ENCODE measurements at regions not wholly inside any gene's neighbourhood (a gene's known extent, or its start where the extent isn't known, plus 50 kb on each side); places are given as distances from the start of the nearest gene placed in this dataset.

DNA sequence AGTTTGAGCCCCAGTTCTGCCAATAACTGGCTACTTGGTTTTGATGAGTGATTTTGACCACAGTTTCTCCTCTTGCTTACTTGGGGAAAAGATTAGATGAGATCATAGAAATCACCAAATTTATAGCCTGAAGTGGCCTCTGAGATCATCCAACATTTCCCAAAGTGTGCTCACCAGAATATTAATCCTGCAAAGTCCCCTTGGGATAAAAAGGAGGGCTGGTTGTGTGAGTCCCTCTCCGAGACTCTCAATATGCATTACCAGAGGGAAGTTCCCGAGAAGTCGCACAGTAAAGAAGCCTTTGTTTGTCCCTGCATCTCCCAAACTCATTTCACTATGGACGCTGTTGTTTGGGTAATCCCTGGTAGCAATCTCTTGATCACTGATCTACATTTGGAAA is 88.4 kb upstream of the ADRA1B start:
- Histone ChIP-seq H3K27ac (ENCODE audit: low read length) (no peak overlapping the region), H3K4me1 (ENCODE audit: control insufficient read depth, insufficient read depth, low read length) (peaks cover 17% of the 10 kb centered on the region)
- 83% methylated on average over 1 of the region's 4 CpGs for WGBS (ENCODE audit: insufficient coverage)

DNA sequence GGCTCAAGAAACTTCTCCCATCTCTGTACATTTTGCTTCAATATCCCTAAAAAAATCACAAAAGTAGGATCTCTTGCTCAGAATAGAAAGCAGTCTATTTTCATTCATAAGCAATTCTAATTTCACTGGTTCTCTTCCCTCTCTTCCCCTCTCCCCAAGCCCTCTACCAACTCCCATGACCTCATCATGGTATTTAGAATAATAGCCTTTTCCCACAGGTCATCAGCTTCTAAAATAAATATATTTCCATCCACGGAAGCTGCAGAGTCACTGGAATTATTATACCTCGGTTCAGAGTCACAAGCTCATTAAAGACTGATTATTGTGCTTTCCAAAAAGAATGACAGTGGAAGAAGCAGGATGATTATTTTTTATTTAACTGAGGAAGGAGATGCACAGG is 84.2 kb upstream of the ADRA1B start:
- H3K4me1 ChIP-seq (ENCODE audit: control insufficient read depth, insufficient read depth, low read length), result no peaks in the 10 kb centered on the region
- H3K9me3 ChIP-seq (replicated peaks; ENCODE audit: control insufficient read depth, low read depth, low read length), result peaks cover 2% of the 10 kb centered on the region
- no peaks in the 10 kb centered on the region for H3K27me3 ChIP-seq (ENCODE audit: control insufficient read depth, insufficient read depth, low read length)
- no peak overlapping the region for H3K4me3 ChIP-seq (ENCODE audit: low read length)
- WGBS (ENCODE audit: insufficient coverage), result no CpG with 5 or more reads among the region's 2 CpGs
- H3K36me3 ChIP-seq (ENCODE audit: control insufficient read depth, insufficient read depth, low read length), result no peaks in the 10 kb centered on the region
- H3K27ac ChIP-seq (ENCODE audit: low read length), result no peak overlapping the region
- DNase-seq, result no peak

More for the DNA sequence above, 88.4 kb upstream of the ADRA1B start:
- no peaks in the 10 kb centered on the region for H3K9me3 ChIP-seq (replicated peaks; ENCODE audit: control insufficient read depth, low read depth, low read length)
- no peak overlapping the region for H3K4me3 ChIP-seq (ENCODE audit: low read length)
- H3K36me3 ChIP-seq (ENCODE audit: control insufficient read depth, insufficient read depth, low read length), result no peaks in the 10 kb centered on the region
- DNase-seq, result no peak
- H3K27me3 ChIP-seq (ENCODE audit: control insufficient read depth, insufficient read depth, low read length), result no peaks in the 10 kb centered on the region

DNA sequence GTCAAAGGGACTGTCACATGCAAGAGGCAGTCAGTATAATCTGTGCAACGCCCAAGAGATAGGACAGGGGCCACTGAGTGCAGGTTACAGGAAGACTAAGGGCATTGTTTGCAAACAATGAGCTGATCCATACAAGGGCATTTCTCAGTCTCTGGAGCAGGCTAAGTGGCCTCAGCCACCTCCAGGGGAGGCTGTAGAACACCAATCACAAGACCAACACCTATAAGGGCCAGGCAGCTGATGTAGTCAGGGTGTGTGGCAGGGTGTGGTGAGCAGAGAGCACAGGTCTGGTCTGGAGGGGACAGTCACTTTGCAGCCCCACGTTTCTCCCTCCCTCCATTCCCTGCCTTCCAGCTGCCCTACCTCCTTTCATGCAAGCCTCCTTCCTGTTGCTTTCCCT is 83.2 kb upstream of the ADRA1B start:
- no peak for DNase-seq
- WGBS (ENCODE audit: insufficient coverage), result 50% methylated on average over 1 of the region's 2 CpGs
- Histone ChIP-seq H3K4me3 (ENCODE audit: low read length) (no peak overlapping the region), H3K4me1 (ENCODE audit: control insufficient read depth, insufficient read depth, low read length) (no peaks in the 10 kb centered on the region), H3K27me3 (ENCODE audit: control insufficient read depth, insufficient read depth, low read length) (no peaks in the 10 kb centered on the region), H3K36me3 (ENCODE audit: control insufficient read depth, insufficient read depth, low read length) (no peaks in the 10 kb centered on the region), H3K9me3 (replicated peaks; ENCODE audit: control insufficient read depth, low read depth, low read length) (peaks cover 2% of the 10 kb centered on the region), H3K27ac (ENCODE audit: low read length) (no peak overlapping the region)

DNA sequence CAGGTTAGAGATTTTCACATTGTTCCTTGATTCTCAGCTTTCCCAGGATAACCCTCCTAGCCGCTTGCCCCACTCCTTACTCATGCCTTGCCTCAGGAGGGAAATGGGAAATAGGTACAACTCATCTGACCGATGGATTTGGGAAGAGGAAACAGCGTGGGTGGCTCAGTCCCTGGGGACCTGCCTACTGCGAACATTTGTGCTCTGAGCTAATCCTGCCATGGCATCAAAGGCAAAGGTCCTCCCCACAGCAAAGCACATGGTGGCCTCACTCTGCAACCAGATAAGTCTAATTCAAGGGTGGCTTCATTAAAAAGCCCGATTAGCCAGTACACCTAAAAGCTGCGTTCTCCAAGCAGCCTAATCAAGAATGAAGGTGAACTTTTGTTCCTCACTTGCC is 82.4 kb upstream of the ADRA1B start:
- Histone ChIP-seq H3K9me3 (replicated peaks; ENCODE audit: control insufficient read depth, low read depth, low read length) (peaks cover 2% of the 10 kb centered on the region), H3K27ac (ENCODE audit: low read length) (no peak overlapping the region), H3K4me1 (ENCODE audit: control insufficient read depth, insufficient read depth, low read length) (no peaks in the 10 kb centered on the region), H3K36me3 (ENCODE audit: control insufficient read depth, insufficient read depth, low read length) (no peaks in the 10 kb centered on the region), H3K27me3 (ENCODE audit: control insufficient read depth, insufficient read depth, low read length) (no peaks in the 10 kb centered on the region), H3K4me3 (ENCODE audit: low read length) (no peak overlapping the region)
- WGBS (ENCODE audit: insufficient coverage), result 54% methylated on average over 5 of the region's 6 CpGs
- DNase-seq, result no peak

DNA sequence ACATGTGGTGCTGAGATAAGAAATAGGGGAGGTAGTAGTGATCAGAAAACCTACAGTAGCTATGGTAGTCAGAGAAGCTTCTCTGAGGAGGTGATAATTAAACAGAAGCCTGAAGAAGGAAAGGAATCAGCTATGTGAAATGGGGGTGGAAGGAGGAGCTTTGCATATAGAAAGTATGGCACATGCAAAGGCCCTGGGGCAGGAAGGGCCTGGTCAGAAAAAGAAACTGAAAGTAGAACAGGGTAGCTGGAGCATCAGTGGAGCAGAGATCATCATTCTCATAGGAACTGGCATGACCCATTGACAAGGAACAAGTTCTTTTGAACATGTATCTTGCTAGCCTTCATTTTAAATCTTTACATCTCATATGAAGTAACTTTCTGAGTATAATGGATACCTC is 80.7 kb upstream of the ADRA1B start:
- Histone ChIP-seq H3K9me3 (replicated peaks; ENCODE audit: control insufficient read depth, low read depth, low read length) (peaks cover 2% of the 10 kb centered on the region), H3K27ac (ENCODE audit: low read length) (no peak overlapping the region), H3K36me3 (ENCODE audit: control insufficient read depth, insufficient read depth, low read length) (no peaks in the 10 kb centered on the region), H3K4me1 (ENCODE audit: control insufficient read depth, insufficient read depth, low read length) (no peaks in the 10 kb centered on the region), H3K27me3 (ENCODE audit: control insufficient read depth, insufficient read depth, low read length) (no peaks in the 10 kb centered on the region), H3K4me3 (ENCODE audit: low read length) (no peak overlapping the region)
- DNase-seq, result no peak

DNA sequence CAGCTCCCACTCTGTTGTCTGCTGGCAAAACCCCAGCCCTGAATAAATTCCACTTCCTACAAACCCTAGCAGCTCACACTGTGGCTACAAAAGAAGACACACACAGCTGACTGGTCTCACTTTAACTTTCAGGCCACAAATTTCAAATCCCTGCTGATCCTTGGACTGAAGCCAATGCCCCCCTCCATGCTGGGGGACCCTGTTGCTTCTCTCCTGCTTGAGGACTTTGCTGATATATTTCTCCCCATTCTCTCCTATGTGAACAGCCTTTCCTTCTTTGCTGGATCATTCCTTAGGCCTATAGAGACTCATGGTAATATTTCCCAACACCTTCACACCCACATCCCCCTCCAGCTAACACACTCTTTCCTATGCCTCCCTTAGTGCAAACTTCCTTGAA is 79.6 kb upstream of the ADRA1B start:
- H3K4me3 ChIP-seq (ENCODE audit: low read length), result no peak overlapping the region
- H3K36me3 ChIP-seq (ENCODE audit: control insufficient read depth, insufficient read depth, low read length), result no peaks in the 10 kb centered on the region
- H3K4me1 ChIP-seq (ENCODE audit: control insufficient read depth, insufficient read depth, low read length), result no peaks in the 10 kb centered on the region
- H3K9me3 ChIP-seq (replicated peaks; ENCODE audit: control insufficient read depth, low read depth, low read length), result peaks cover 2% of the 10 kb centered on the region
- H3K27me3 ChIP-seq (ENCODE audit: control insufficient read depth, insufficient read depth, low read length), result no peaks in the 10 kb centered on the region
- H3K27ac ChIP-seq (ENCODE audit: low read length), result no peak overlapping the region
- no peak for DNase-seq

DNA sequence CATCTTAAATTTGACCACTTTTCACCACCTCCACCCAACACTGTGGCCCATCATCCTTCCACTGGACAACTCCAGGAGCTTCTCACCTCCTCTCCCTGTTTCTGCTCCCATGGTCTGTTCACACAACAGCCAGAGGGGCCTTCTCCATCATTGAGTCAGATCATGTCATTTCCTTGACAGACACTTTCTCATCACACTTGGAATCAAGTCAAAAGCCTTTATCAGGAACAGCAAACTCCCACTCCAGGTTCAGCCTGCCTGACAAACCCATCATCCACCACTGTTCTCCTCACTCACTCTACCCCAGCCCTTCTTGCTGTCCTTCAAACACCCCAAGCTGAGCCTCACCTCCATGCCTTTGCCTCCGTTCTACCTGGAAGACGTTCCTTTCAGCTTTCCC is 78.4 kb upstream of the ADRA1B start:
- H3K27me3 ChIP-seq (ENCODE audit: control insufficient read depth, insufficient read depth, low read length), result no peaks in the 10 kb centered on the region
- H3K36me3 ChIP-seq (ENCODE audit: control insufficient read depth, insufficient read depth, low read length), result no peaks in the 10 kb centered on the region
- H3K4me3 ChIP-seq (ENCODE audit: low read length), result no peak overlapping the region
- DNase-seq, result no peak
- H3K4me1 ChIP-seq (ENCODE audit: control insufficient read depth, insufficient read depth, low read length), result no peaks in the 10 kb centered on the region
- H3K27ac ChIP-seq (ENCODE audit: low read length), result no peak overlapping the region
- H3K9me3 ChIP-seq (replicated peaks; ENCODE audit: control insufficient read depth, low read depth, low read length), result peaks cover 2% of the 10 kb centered on the region
- WGBS (ENCODE audit: insufficient coverage), result 89% methylated on average over 2 of the region's 2 CpGs

DNA sequence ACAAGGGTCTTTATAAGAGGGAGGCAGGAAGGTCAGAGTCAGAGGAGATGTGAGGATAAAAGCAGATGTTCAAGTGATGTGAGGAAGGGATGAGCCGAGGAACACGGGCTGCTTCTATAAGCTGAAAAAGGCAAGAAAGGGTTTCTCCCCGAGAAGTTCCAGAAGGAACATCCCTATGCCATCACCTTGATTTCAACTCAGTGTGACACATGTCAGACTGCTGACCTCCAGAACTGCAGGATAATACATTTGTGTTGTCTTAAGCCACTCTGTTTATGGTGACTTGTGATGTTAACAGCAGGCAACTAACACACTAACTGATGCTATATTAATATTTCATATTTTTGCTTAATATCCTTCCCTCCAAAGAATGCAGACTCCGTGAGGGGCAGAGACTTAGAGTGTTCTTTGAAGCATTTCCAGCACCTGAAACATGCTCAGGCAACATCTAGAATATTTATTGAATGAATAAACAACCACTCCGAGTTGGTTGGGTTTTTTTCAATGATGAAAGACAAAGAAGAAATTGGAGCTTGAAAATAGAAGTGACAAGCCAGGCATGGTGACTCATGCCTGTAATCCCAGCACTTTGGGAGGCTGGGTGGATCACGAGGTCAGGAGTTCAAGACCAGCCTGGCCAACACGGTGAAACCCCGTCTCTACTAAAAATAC is 77.6 kb upstream of the ADRA1B start:
- Histone ChIP-seq H3K36me3 (ENCODE audit: control insufficient read depth, insufficient read depth, low read length) (no peaks in the 10 kb centered on the region), H3K4me3 (ENCODE audit: low read length) (no peak overlapping the region), H3K27ac (ENCODE audit: low read length) (no peak overlapping the region), H3K4me1 (ENCODE audit: control insufficient read depth, insufficient read depth, low read length) (no peaks in the 10 kb centered on the region), H3K9me3 (replicated peaks; ENCODE audit: control insufficient read depth, low read depth, low read length) (peaks cover 2% of the 10 kb centered on the region), H3K27me3 (ENCODE audit: control insufficient read depth, insufficient read depth, low read length) (no peaks in the 10 kb centered on the region)
- WGBS (ENCODE audit: insufficient coverage), result 72% methylated on average over 2 of the region's 8 CpGs
- no peak for DNase-seq

DNA sequence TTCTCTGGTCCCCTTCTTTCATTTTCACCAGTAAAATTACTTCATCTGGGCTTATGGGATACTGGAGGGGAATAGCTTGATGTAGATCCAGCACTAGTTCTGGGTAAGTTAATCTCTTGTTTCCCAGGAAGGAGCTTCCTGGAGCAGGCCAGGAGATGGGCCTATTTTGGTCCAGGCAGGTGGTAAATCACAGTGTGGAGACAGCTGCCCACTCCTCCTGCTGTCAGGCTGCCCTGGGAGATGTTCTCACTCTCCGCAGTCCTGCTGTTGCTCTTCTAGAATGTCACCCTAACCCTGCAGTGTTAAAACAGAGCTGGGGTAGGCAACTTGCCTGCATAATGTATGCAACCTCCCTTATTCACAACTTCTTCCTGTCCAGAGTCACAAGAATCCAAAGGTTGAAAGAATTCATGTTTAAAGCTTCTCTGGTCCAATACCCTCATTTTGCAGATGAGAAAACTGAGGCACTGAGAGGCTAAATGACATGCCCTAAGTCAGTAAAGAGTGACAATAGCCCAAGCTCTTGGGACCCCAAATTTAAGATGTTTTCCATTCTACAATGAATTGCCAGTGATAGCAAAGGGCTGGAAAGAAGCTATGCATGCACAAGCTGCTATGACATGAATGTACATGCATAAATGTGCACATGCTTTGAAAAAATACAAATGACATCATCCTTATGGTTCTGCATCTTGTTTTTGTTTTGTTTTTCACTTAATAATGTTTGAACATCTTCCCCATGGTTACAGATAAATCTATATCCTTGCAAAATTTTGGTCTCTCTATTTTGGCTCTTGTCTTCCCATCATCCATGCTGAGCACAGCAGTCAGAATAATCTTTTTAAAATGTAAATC is 71.8 kb upstream of the ADRA1B start:
- no peaks in the 10 kb centered on the region for H3K27me3 ChIP-seq (ENCODE audit: control insufficient read depth, insufficient read depth, low read length)
- no peaks in the 10 kb centered on the region for H3K9me3 ChIP-seq (replicated peaks; ENCODE audit: control insufficient read depth, low read depth, low read length)
- no peak overlapping the region for H3K4me3 ChIP-seq (ENCODE audit: low read length)
- DNase-seq, result peak; percentile 42
- peaks cover 5% of the 10 kb centered on the region for H3K4me1 ChIP-seq (ENCODE audit: control insufficient read depth, insufficient read depth, low read length)
- no peak overlapping the region for H3K27ac ChIP-seq (ENCODE audit: low read length)
- no peaks in the 10 kb centered on the region for H3K36me3 ChIP-seq (ENCODE audit: control insufficient read depth, insufficient read depth, low read length)
- no CpG with 5 or more reads among the region's 1 CpG for WGBS (ENCODE audit: insufficient coverage)

DNA sequence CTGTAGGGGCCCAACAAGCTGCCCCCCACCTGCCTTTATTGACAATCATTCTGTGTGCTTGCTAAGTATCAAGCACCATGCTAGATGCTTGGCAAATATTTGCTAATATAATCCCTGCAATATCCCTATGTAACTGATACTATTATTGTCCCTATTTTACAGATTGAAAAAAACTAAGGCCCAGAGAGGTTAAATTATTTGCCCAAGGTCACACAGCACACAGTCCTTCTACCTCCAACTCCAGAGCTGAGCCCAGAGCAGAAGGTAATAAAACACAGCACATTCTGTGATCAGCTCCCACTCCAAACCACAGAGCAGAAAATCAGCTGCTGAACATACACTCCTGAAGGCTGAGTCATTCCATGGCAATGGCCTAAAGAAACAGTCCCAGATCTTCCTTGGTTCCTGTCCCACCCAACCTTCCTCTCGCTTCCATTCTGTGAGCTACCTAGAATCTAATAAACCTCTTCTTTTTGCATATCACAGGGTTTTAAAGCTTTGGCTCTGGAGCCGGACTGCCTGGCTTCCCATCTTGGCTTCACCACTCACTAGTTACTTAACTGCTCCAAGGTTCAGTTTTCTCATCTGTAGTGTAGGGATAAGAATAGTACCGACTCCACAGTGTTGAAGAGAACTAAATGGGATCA is 66.7 kb upstream of the ADRA1B start:
- no peaks in the 10 kb centered on the region for H3K36me3 ChIP-seq (ENCODE audit: control insufficient read depth, insufficient read depth, low read length)
- no peaks in the 10 kb centered on the region for H3K9me3 ChIP-seq (replicated peaks; ENCODE audit: control insufficient read depth, low read depth, low read length)
- H3K27ac ChIP-seq (ENCODE audit: low read length), result peak overlapping the region; percentile 42
- 44% methylated on average over 1 of the region's 3 CpGs for WGBS (ENCODE audit: insufficient coverage)
- H3K4me1 ChIP-seq (ENCODE audit: control insufficient read depth, insufficient read depth, low read length), result peaks cover 11% of the 10 kb centered on the region
- peak; percentile 72 for DNase-seq
- H3K27me3 ChIP-seq (ENCODE audit: control insufficient read depth, insufficient read depth, low read length), result no peaks in the 10 kb centered on the region
- H3K4me3 ChIP-seq (ENCODE audit: low read length), result no peak overlapping the region

Data from muscle of leg (tissue), 3 donors.